H1 (cell line): ENCODE measurements at regions not wholly inside any gene's neighbourhood (a gene's known extent, or its start where the extent isn't known, plus 50 kb on each side); places are given as distances from the start of the nearest gene placed in this dataset.

Experiments used
- CTCF ChIA-PET: fragments of 300-600 bp; sonication (Branson Sonifier 250); formaldehyde crosslinking; loops from one replicate; lab custom pipeline; 2021; ENCODE audit not compliant: partially characterized antibody; lab: Charles Lee
- POLR2A ChIA-PET: fragments of 300-600 bp; sonication (Branson Sonifier 250); formaldehyde crosslinking; loops from one replicate; lab custom pipeline; 2021; ENCODE audit warnings: inconsistent platforms; ENCODE audit not compliant: partially characterized antibody; lab: Charles Lee
- DNase-seq, 2 experiments: peaks; one replicate each; pipeline versions ENCODE4 v3.0.0 to v3.0.0-alpha.2; 2010 to 2022; ENCODE audit warnings: low spot score in 2 of 2, low read depth in 1 of 2, mixed read lengths in 1 of 2
- FAIRE-seq: peaks from 2 replicates; lab custom pipeline; 2011; peaks lifted over from hg19 to GRCh38; lab: Jason Lieb, UNC
- H2AFZ ChIP-seq: 2 replicates; pipeline ENCODE4 v1.8.1; 2012; ENCODE audit warnings: low read length, inconsistent platforms
- H2AK5ac ChIP-seq: 2 replicates; pipeline ENCODE4 v1.6.1; 2013; ENCODE audit warnings: low read depth, low read length
- H2BK120ac ChIP-seq: replicated peaks from 2 replicates; pipeline ENCODE3; 2013; ENCODE audit warnings: low read depth, low read length, inconsistent platforms
- H2BK12ac ChIP-seq: 2 replicates; pipeline ENCODE4 v1.6.1; 2013; ENCODE audit warnings: low read depth, low read length
- H2BK15ac ChIP-seq: 2 replicates; pipeline ENCODE4 v1.6.1; 2013; ENCODE audit warnings: low read length
- H2BK20ac ChIP-seq: 2 replicates; pipeline ENCODE4 v1.6.1; 2013; ENCODE audit warnings: low read length
- H2BK5ac ChIP-seq: 2 replicates; pipeline ENCODE4 v1.6.1; 2013; ENCODE audit warnings: low read depth, low read length
- H3K14ac ChIP-seq: 2 replicates; pipeline ENCODE4 v1.6.1; 2013; ENCODE audit warnings: inconsistent platforms; ENCODE audit not compliant: insufficient read length
- H3K18ac ChIP-seq: 2 replicates; pipeline ENCODE4 v1.6.1; 2013; ENCODE audit warnings: low read length; ENCODE audit errors: extremely low read depth
- H3K23ac ChIP-seq: 2 replicates; pipeline ENCODE4 v1.6.1; 2013; ENCODE audit warnings: inconsistent platforms; ENCODE audit not compliant: insufficient read length
- H3K23me2 ChIP-seq: 2 replicates; pipeline ENCODE4 v1.6.1; 2013; ENCODE audit warnings: low read depth, low read length
- H3K27ac ChIP-seq: 2 replicates; pipeline ENCODE4 v1.6.1; 2011; ENCODE audit warnings: low read depth, low read length, inconsistent platforms
- H3K27me3 ChIP-seq, 4 experiments: replicated peaks in 1 of 4; 1 replicate in 1 of 4; 2 replicates in 3 of 4; pipeline versions ENCODE4 v1.6.1 to v1.8.1; 2011 to 2013; ENCODE audit warnings: low read length in 3 of 4, mild to moderate bottlenecking in 3 of 4, inconsistent platforms in 2 of 4, mixed read lengths in 2 of 4, moderate library complexity in 1 of 4; ENCODE audit not compliant: control insufficient read depth in 3 of 4, insufficient read depth in 3 of 4; ENCODE audit errors: extremely low read depth in 1 of 4
- H3K36me3 ChIP-seq, 4 experiments: 2 replicates each; pipeline versions ENCODE4 v1.6.1 to v1.8.1; 2011 to 2013; ENCODE audit warnings: mild to moderate bottlenecking in 4 of 4, low read length in 3 of 4, moderate library complexity in 2 of 4, control low read depth in 1 of 4, inconsistent platforms in 1 of 4; ENCODE audit not compliant: insufficient read depth in 4 of 4, control insufficient read depth in 2 of 4
- H3K4ac ChIP-seq: replicated peaks from 2 replicates; pipeline ENCODE3; 2013; ENCODE audit warnings: low read length, low read depth, mixed read lengths, inconsistent platforms; ENCODE audit not compliant: insufficient read length
- H3K4me1 ChIP-seq, 4 experiments: replicated peaks in 1 of 4; 1 replicate in 1 of 4; 2 replicates in 3 of 4; pipeline versions ENCODE4 v1.6.1 to v1.8.1; 2011 to 2013; ENCODE audit warnings: low read length in 3 of 4, inconsistent platforms in 2 of 4, mixed read lengths in 1 of 4; ENCODE audit not compliant: insufficient read depth in 4 of 4, control insufficient read depth in 3 of 4
- H3K4me2 ChIP-seq, 2 experiments: 2 replicates each; pipeline versions ENCODE4 v1.6.1 to v1.8.1; 2011 to 2013; ENCODE audit warnings: low read depth in 2 of 2, low read length in 2 of 2, control low read depth in 1 of 2, inconsistent platforms in 1 of 2, mild to moderate bottlenecking in 1 of 2; ENCODE audit not compliant: insufficient read depth in 1 of 2
- H3K4me3 ChIP-seq, 4 experiments: fragments of 200-600, 300-600 bp in 1 of 4; sonication (generic), shearing (Covaris generic), sonication (Bioruptor Twin) in 1 of 4; 2 replicates each; pipeline versions ENCODE4 v1.5.1 to v1.8.1; 2011 to 2016; ENCODE audit warnings: low read length in 4 of 4, low read depth in 3 of 4, control low read depth in 2 of 4, inconsistent platforms in 2 of 4, mild to moderate bottlenecking in 2 of 4, mixed read lengths in 1 of 4, moderate library complexity in 1 of 4; ENCODE audit not compliant: insufficient read depth in 2 of 4; ENCODE audit errors: extremely low read depth in 1 of 4
- H3K56ac ChIP-seq: replicated peaks from 2 replicates; pipeline ENCODE3; 2013; ENCODE audit warnings: low read depth, mild to moderate bottlenecking, mixed read lengths, low read length, inconsistent platforms; ENCODE audit not compliant: insufficient read length
- H3K79me1 ChIP-seq: 2 replicates; pipeline ENCODE4 v1.6.1; 2013; ENCODE audit warnings: low read depth, low read length, control low read depth
- H3K79me2 ChIP-seq, 2 experiments: 2 replicates each; pipeline versions ENCODE4 v1.6.1 to v1.8.1; 2012 to 2013; ENCODE audit warnings: low read length in 2 of 2, mild to moderate bottlenecking in 2 of 2, inconsistent platforms in 1 of 2; ENCODE audit not compliant: insufficient read depth in 2 of 2, control insufficient read depth in 1 of 2
- H3K9ac ChIP-seq, 4 experiments: replicated peaks in 1 of 4; 1 replicate in 1 of 4; 2 replicates in 3 of 4; pipeline versions ENCODE4 v1.6.1 to v1.8.1; 2011 to 2013; ENCODE audit warnings: low read depth in 3 of 4, low read length in 3 of 4, control low read depth in 2 of 4, mild to moderate bottlenecking in 2 of 4, moderate library complexity in 2 of 4, inconsistent platforms in 1 of 4; ENCODE audit errors: extremely low read depth in 1 of 4
- H3K9me3 ChIP-seq, 2 experiments: 2 replicates each; pipeline versions ENCODE4 v1.6.1 to v1.8.1; 2012 to 2013; ENCODE audit warnings: mild to moderate bottlenecking in 2 of 2, moderate library complexity in 2 of 2, control low read depth in 1 of 2, inconsistent platforms in 1 of 2, low read depth in 1 of 2, low read length in 1 of 2, mixed read lengths in 1 of 2; ENCODE audit not compliant: insufficient read depth in 2 of 2
- H4K20me1 ChIP-seq, 2 experiments: replicated peaks in 1 of 2; 2 replicates each; pipeline versions ENCODE3 to v1.8.1; 2011 to 2013; ENCODE audit warnings: inconsistent platforms in 2 of 2, low read length in 2 of 2, mild to moderate bottlenecking in 1 of 2; ENCODE audit not compliant: insufficient read depth in 2 of 2, control insufficient read depth in 1 of 2
- H4K5ac ChIP-seq: 2 replicates; pipeline ENCODE4 v1.6.1; 2013; ENCODE audit warnings: low read length, low read depth, mixed read lengths, inconsistent platforms; ENCODE audit not compliant: insufficient read length
- H4K8ac ChIP-seq: 2 replicates; pipeline ENCODE4 v1.8.0; 2013; ENCODE audit warnings: mild to moderate bottlenecking, moderate library complexity, low read length, inconsistent platforms; ENCODE audit not compliant: insufficient read depth; ENCODE audit errors: extremely low read depth
- H4K91ac ChIP-seq: replicated peaks from 2 replicates; pipeline ENCODE3; 2013; ENCODE audit warnings: low read length, mixed read lengths, inconsistent platforms; ENCODE audit not compliant: insufficient read length
- CTCF ChIP-seq, 3 experiments: IDR thresholded peaks; 1 replicate in 2 of 3; 2 replicates in 1 of 3; pipeline versions ENCODE4 v1.5.1 to v1.6.1; 2011; ENCODE audit warnings: low read length in 3 of 3, mild to moderate bottlenecking in 3 of 3, inconsistent platforms in 2 of 3, low read depth in 1 of 3, moderate library complexity in 1 of 3; ENCODE audit not compliant: insufficient read depth in 1 of 3; ENCODE audit errors: control extremely low read depth in 1 of 3
- EZH2 ChIP-seq: fragments of 200-600 bp; sonication (generic); IDR thresholded peaks from 2 replicates; pipeline ENCODE4 v1.7.1; 2012; ENCODE audit warnings: low read depth, mild to moderate bottlenecking, moderate library complexity, low read length, inconsistent platforms; ENCODE audit not compliant: severe bottlenecking
- RAD21 ChIP-seq, 2 experiments: IDR thresholded peaks in 1 of 2; conservative IDR thresholded peaks in 1 of 2; 2 replicates each; pipeline ENCODE4 v1.6.1; 2011; ENCODE audit warnings: low read depth in 2 of 2, low read length in 2 of 2, improper control_type of control experiment in 1 of 2, inconsistent platforms in 1 of 2, mild to moderate bottlenecking in 1 of 2, moderate library complexity in 1 of 2
- WGBS, 2 experiments: shearing (Covaris generic) in 1 of 2; methylation state at CpG; one replicate each; pipeline versions ENCODE4 v1.1.6 to v1.1.7; 2013 to 2015; ENCODE audit warnings: low lambda C conversion rate in 2 of 2, mixed read lengths in 2 of 2, inconsistent platforms in 1 of 2, low coverage in 1 of 2, missing lambda C conversion rate in 1 of 2; ENCODE audit not compliant: insufficient replicate concordance in 2 of 2, insufficient coverage in 1 of 2, insufficient read length in 1 of 2; ENCODE audit errors: extremely low coverage in 1 of 2, missing lambda C conversion rate in 1 of 2; 5-methylcytosine and 5-hydroxymethylcytosine counted together
- TF ChIP-seq, protein P1 (sequence below): IDR thresholded peaks from 2 replicates; pipeline ENCODE4 v1.6.1; 2011; ENCODE audit warnings: low read depth, mild to moderate bottlenecking, low read length; ENCODE audit not compliant: insufficient read depth

GRCh38 chr13:88125055-88125454 is 453.9 kb downstream of the SLITRK5 start:
- H4K91ac ChIP-seq = no peak overlapping the region
- no peak overlapping the region for H3K23ac ChIP-seq
- no peaks in the 10 kb centered on the region for H4K20me1 ChIP-seq
- H3K23me2 ChIP-seq = no peaks in the 10 kb centered on the region
- TF ChIP-seq RAD21 (IDR thresholded peaks at IDR 0.05 in 1 of 2, conservative IDR thresholded peaks at IDR 0.05 in 1 of 2; ENCODE audit: low read depth in 2 of 2, low read length in 2 of 2) (no peak), CTCF (IDR thresholded peaks at IDR 0.05; ENCODE audit: control extremely low read depth in 1 of 3, insufficient read depth in 1 of 3, low read depth in 1 of 3, low read length in 3 of 3) (no peak), EZH2 (no peak)
- TF ChIP-seq, protein P1, sequence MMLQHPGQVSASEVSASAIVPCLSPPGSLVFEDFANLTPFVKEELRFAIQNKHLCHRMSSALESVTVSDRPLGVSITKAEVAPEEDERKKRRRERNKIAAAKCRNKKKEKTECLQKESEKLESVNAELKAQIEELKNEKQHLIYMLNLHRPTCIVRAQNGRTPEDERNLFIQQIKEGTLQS = no peak
- H3K4me2 ChIP-seq = no peak overlapping the region
- H2AFZ ChIP-seq = no peak overlapping the region
- no peak overlapping the region for H2AK5ac ChIP-seq
- WGBS, 2 experiments = 90% methylated on average over 3 of the region's 3 CpGs; no CpG with 5 or more reads in 1 of the 2 experiments
- H4K5ac ChIP-seq = no peak overlapping the region
- H3K4me3 ChIP-seq = no peak overlapping the region
- CTCF ChIA-PET = interaction anchor here (0.8 kb wide), 1 partner anchor 47 kb away, joined by 3 read pairs; no protein-coding TSS in a partner anchor
- FAIRE-seq = no peak
- no peak overlapping the region for H3K9ac ChIP-seq
- H3K27me3 ChIP-seq = no peaks in the 10 kb centered on the region
- H2BK12ac ChIP-seq = no peak overlapping the region
- H3K9me3 ChIP-seq = no peaks in the 10 kb centered on the region
- peaks cover 0 to 11% (median 5%) of the 10 kb centered on the region in 4 experiments; a peak in 3 of 7 replicates for H3K4me1 ChIP-seq
- H2BK15ac ChIP-seq = no peak overlapping the region
- H2BK20ac ChIP-seq = no peak overlapping the region
- H2BK120ac ChIP-seq = no peak overlapping the region
- no peaks in the 10 kb centered on the region for H3K79me1 ChIP-seq
- no peaks in the 10 kb centered on the region for H3K79me2 ChIP-seq
- H3K4ac ChIP-seq = no peak overlapping the region
- H3K14ac ChIP-seq = no peak overlapping the region
- no peak overlapping the region for H2BK5ac ChIP-seq
- no peak overlapping the region for H3K56ac ChIP-seq
- no peaks in the 10 kb centered on the region for H3K36me3 ChIP-seq
- no peak overlapping the region for H3K18ac ChIP-seq
- no peak for DNase-seq
- no peak overlapping the region for H4K8ac ChIP-seq
- POLR2A ChIA-PET = no interaction called here
- H3K27ac ChIP-seq = no peak overlapping the region
